ENCODE measurements at regions not wholly inside any gene's neighbourhood (a gene's known extent, or its start where the extent isn't known, plus 50 kb on each side); places are given as distances from the start of the nearest gene placed in this dataset.

- Histone ChIP-seq H3K4me2 (replicated peaks; ENCODE audit: low read depth, low read length, poor library complexity, severe bottlenecking) (no peak overlapping the region), H3K79me2 (ENCODE audit: control insufficient read depth, insufficient read depth, low read length) (no peaks in the 10 kb centered on the region), H3K9me3 (ENCODE audit: control extremely low read depth in 1 of 3, control insufficient read depth in 2 of 3, insufficient read depth in 1 of 3, low read length in 2 of 3) (no peaks in the 10 kb centered on the region), H3K27me3 (replicated peaks in 1 of 4; ENCODE audit: control extremely low read depth in 1 of 4, control insufficient read depth in 3 of 4, insufficient read depth in 4 of 4, low read length in 3 of 4) (no peaks in the 10 kb centered on the region), H3K9ac (ENCODE audit: low read length) (no peak overlapping the region), H3K4me3 (ENCODE audit: control extremely low read depth in 1 of 5, extremely low read depth in 1 of 5, insufficient read depth in 1 of 5, low read depth in 2 of 5, low read length in 4 of 5) (no peak overlapping the region), H3K27ac (ENCODE audit: low read length in 2 of 2) (no peak overlapping the region), H4K20me1 (ENCODE audit: control insufficient read depth, insufficient read depth, low read length, poor library complexity, severe bottlenecking) (no peaks in the 10 kb centered on the region), H3K4me1 (ENCODE audit: control insufficient read depth in 2 of 2, insufficient read depth in 2 of 2, low read length in 2 of 2) (no peaks in the 10 kb centered on the region), H3K36me3 (replicated peaks in 1 of 2; ENCODE audit: control extremely low read depth in 1 of 2, control insufficient read depth in 1 of 2, extremely low read depth in 1 of 2, insufficient read depth in 2 of 2, low read length in 1 of 2) (no peaks in the 10 kb centered on the region), H2AFZ (ENCODE audit: insufficient read depth, low read depth, low read length, poor library complexity, severe bottlenecking) (no peak overlapping the region)
- no peak for TF ChIP-seq EZH2 (IDR thresholded peaks at IDR 0.05; ENCODE audit: borderline replicate concordance, insufficient read depth, low read depth, low read length, poor library complexity, severe bottlenecking)
- no peak for TF ChIP-seq CTCF (IDR thresholded peaks at IDR 0.05)
- no peak overlapping the region for H3K27ac Mint-ChIP-seq
- no peaks in the 10 kb centered on the region for H3K9me3 Mint-ChIP-seq (ENCODE audit: insufficient read depth)
- H3K4me1 Mint-ChIP-seq = no peaks in the 10 kb centered on the region
- 98% methylated on average over 10 of the region's 10 CpGs for WGBS (ENCODE audit: insufficient coverage)
- POLR2A ChIA-PET = no interaction called here
- CTCF ChIA-PET = no interaction called here
- intact Hi-C loops (cut with micrococcal nuclease) = no loop called here
- H3K27me3 Mint-ChIP-seq = no peaks in the 10 kb centered on the region
- ATAC-seq (ENCODE audit: low read depth) = no peak
- H3K4me3 Mint-ChIP-seq = no peak overlapping the region
- DNase-seq = no peak
These were observed 149.4 kb downstream of the URI1 start for GRCh38 chr19:30091456-30091855.

- ATAC-seq (ENCODE audit: low read depth) (no peak), DNase-seq (no peak)
- H3K4me1 ChIP-seq (ENCODE audit: control insufficient read depth in 2 of 2, insufficient read depth in 2 of 2, low read length in 2 of 2) = no peaks in the 10 kb centered on the region
- Mint-ChIP-seq H3K9me3 (ENCODE audit: insufficient read depth) (no peaks in the 10 kb centered on the region), H3K27ac (no peak overlapping the region), H3K4me3 (no peak overlapping the region), H3K27me3 (no peaks in the 10 kb centered on the region), H3K4me1 (no peaks in the 10 kb centered on the region)
- H3K27ac ChIP-seq (ENCODE audit: low read length in 2 of 2) = no peak overlapping the region
- no peaks in the 10 kb centered on the region for H3K79me2 ChIP-seq (ENCODE audit: control insufficient read depth, insufficient read depth, low read length)
- ChIA-PET POLR2A (no interaction called here), CTCF (no interaction called here)
- H3K9me3 ChIP-seq (ENCODE audit: control extremely low read depth in 1 of 3, control insufficient read depth in 2 of 3, insufficient read depth in 1 of 3, low read length in 2 of 3) = no peaks in the 10 kb centered on the region
- H3K4me2 ChIP-seq (replicated peaks; ENCODE audit: low read depth, low read length, poor library complexity, severe bottlenecking) = no peak overlapping the region
- H3K4me3 ChIP-seq (ENCODE audit: control extremely low read depth in 1 of 5, extremely low read depth in 1 of 5, insufficient read depth in 1 of 5, low read depth in 2 of 5, low read length in 4 of 5) = no peak overlapping the region
- H3K9ac ChIP-seq (ENCODE audit: low read length) = no peak overlapping the region
- 90% methylated on average over 3 of the region's 3 CpGs for WGBS (ENCODE audit: insufficient coverage)
- H4K20me1 ChIP-seq (ENCODE audit: control insufficient read depth, insufficient read depth, low read length, poor library complexity, severe bottlenecking) = no peaks in the 10 kb centered on the region
- no peak for TF ChIP-seq EZH2 (IDR thresholded peaks at IDR 0.05; ENCODE audit: borderline replicate concordance, insufficient read depth, low read depth, low read length, poor library complexity, severe bottlenecking)
- TF ChIP-seq CTCF (IDR thresholded peaks at IDR 0.05) = no peak
- no peaks in the 10 kb centered on the region for H3K36me3 ChIP-seq (replicated peaks in 1 of 2; ENCODE audit: control extremely low read depth in 1 of 2, control insufficient read depth in 1 of 2, extremely low read depth in 1 of 2, insufficient read depth in 2 of 2, low read length in 1 of 2)
- intact Hi-C loops (cut with micrococcal nuclease) = no loop called here
- no peaks in the 10 kb centered on the region for H3K27me3 ChIP-seq (replicated peaks in 1 of 4; ENCODE audit: control extremely low read depth in 1 of 4, control insufficient read depth in 3 of 4, insufficient read depth in 4 of 4, low read length in 3 of 4)
- H2AFZ ChIP-seq (ENCODE audit: insufficient read depth, low read depth, low read length, poor library complexity, severe bottlenecking) = no peak overlapping the region
These were observed 149.8 kb downstream of the URI1 start for GRCh38 chr19:30091856-30092255.
